GM18511 (cell line): ENCODE measurements at regions not wholly inside any gene's neighbourhood (a gene's known extent, or its start where the extent isn't known, plus 50 kb on each side); places are given as distances from the start of the nearest gene placed in this dataset.

Experiments
- ATAC-seq: cut with Tn5 transposase; IDR thresholded peaks from one replicate; pipeline ENCODE4 v1.9.1; 2021; ENCODE audit warnings: mild to moderate bottlenecking, moderate library complexity; ENCODE audit not compliant: unreplicated experiment

GRCh38 chr4:33162122-33162521 is 2442.0 kb downstream of the PCDH7 start:
- no peak for ATAC-seq

GRCh38 chr4:33171873-33172525 is 2451.8 kb downstream of the PCDH7 start:
- ATAC-seq = no peak

GRCh38 chr4:33176566-33176965 is 2456.4 kb downstream of the PCDH7 start:
- no peak for ATAC-seq

GRCh38 chr4:33184657-33185290 is 2464.6 kb downstream of the PCDH7 start:
- peak; percentile 92 for ATAC-seq

- ATAC-seq = peak; percentile 47
These were observed 2466.9 kb downstream of the PCDH7 start for GRCh38 chr4:33187035-33187434.

GRCh38 chr4:33188733-33189132 is 2468.6 kb downstream of the PCDH7 start:
- ATAC-seq = no peak

GRCh38 chr4:33189169-33189568 is 2469.0 kb downstream of the PCDH7 start:
- ATAC-seq = no peak

GRCh38 chr4:33193109-33193508 is 2472.9 kb downstream of the PCDH7 start:
- ATAC-seq = no peak

GRCh38 chr4:33200377-33200776 is 2480.2 kb downstream of the PCDH7 start:
- no peak for ATAC-seq

- no peak for ATAC-seq
These were observed 2498.1 kb downstream of the PCDH7 start for GRCh38 chr4:33218238-33218637.

- ATAC-seq = peak; percentile 69
These were observed 2506.0 kb downstream of the PCDH7 start for GRCh38 chr4:33226133-33226532.

GRCh38 chr4:33226783-33227182 is 2506.6 kb downstream of the PCDH7 start:
- no peak for ATAC-seq

- no peak for ATAC-seq
These were observed 2534.9 kb downstream of the PCDH7 start for GRCh38 chr4:33255094-33255493.

- ATAC-seq = no peak
These were observed 2535.3 kb downstream of the PCDH7 start for GRCh38 chr4:33255507-33255906.

- no peak for ATAC-seq
These were observed 2542.7 kb downstream of the PCDH7 start for GRCh38 chr4:33262824-33263223.

GRCh38 chr4:33268776-33269175 is 2548.6 kb downstream of the PCDH7 start:
- ATAC-seq = no peak

- ATAC-seq = no peak
These were observed 2550.2 kb downstream of the PCDH7 start for GRCh38 chr4:33270403-33270802.

- no peak for ATAC-seq
These were observed 2552.6 kb downstream of the PCDH7 start for GRCh38 chr4:33272722-33273121.

GRCh38 chr4:33283818-33284217 is 2563.6 kb downstream of the PCDH7 start:
- ATAC-seq = no peak

- ATAC-seq = no peak
These were observed 2576.8 kb downstream of the PCDH7 start for GRCh38 chr4:33296876-33297455.

- ATAC-seq = no peak
These were observed 2582.2 kb downstream of the PCDH7 start for GRCh38 chr4:33302321-33302720.

GRCh38 chr4:33306131-33306530 is 2586.0 kb downstream of the PCDH7 start:
- ATAC-seq = no peak
